ENCODE measurements at regions not wholly inside any gene's neighbourhood (a gene's known extent, or its start where the extent isn't known, plus 50 kb on each side); places are given as distances from the start of the nearest gene placed in this dataset.

- TF ChIP-seq NFRKB (IDR thresholded peaks at IDR 0.05) (no peak), EZH2 (conservative IDR thresholded peaks at IDR 0.05; ENCODE audit: low read depth, low read length) (no peak), GATAD1 (CRISPR knock-in tag; IDR thresholded peaks at IDR 0.05) (no peak), ZBTB7A (CRISPR knock-in tag; IDR thresholded peaks at IDR 0.05) (no peak), RFX5 (IDR thresholded peaks at IDR 0.05; ENCODE audit: low read depth, low read length) (no peak), SRSF4 (IDR thresholded peaks at IDR 0.05; ENCODE audit: low read depth, low read length, poor library complexity, severe bottlenecking) (no peak), SMC3 (IDR thresholded peaks at IDR 0.05; ENCODE audit: low read length) (no peak), POLR2A (IDR thresholded peaks at IDR 0.05; ENCODE audit: insufficient read depth in 1 of 2, low read depth in 2 of 2, low read length in 2 of 2) (no peak), MATR3 (CRISPR knock-in tag; IDR thresholded peaks at IDR 0.05) (no peak)
- TF ChIP-seq, protein P1, sequence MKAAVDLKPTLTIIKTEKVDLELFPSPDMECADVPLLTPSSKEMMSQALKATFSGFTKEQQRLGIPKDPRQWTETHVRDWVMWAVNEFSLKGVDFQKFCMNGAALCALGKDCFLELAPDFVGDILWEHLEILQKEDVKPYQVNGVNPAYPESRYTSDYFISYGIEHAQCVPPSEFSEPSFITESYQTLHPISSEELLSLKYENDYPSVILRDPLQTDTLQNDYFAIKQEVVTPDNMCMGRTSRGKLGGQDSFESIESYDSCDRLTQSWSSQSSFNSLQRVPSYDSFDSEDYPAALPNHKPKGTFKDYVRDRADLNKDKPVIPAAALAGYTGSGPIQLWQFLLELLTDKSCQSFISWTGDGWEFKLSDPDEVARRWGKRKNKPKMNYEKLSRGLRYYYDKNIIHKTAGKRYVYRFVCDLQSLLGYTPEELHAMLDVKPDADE (CRISPR knock-in tag; IDR thresholded peaks at IDR 0.05) = no peak
Measured at GRCh38 chr2:78290581-78291214, 734.8 kb upstream of the REG3G start.

Measured in HepG2 (cell line).